ENCODE measurements at regions not wholly inside any gene's neighbourhood (a gene's known extent, or its start where the extent isn't known, plus 50 kb on each side); places are given as distances from the start of the nearest gene placed in this dataset.
"Not testable (repeated sequence)": the region's sequence is repeated elsewhere in the genome, so short reads cannot be mapped to it uniquely, and the experiment has no call there.

GRCh38 chr1:157311730-157312081 is 173.5 kb upstream of the ETV3 start:
- H3K4me3 ChIP-seq (ENCODE audit: control insufficient read depth in 1 of 7, extremely low read depth in 1 of 7, insufficient read depth in 4 of 7, low read depth in 2 of 7, low read length in 6 of 7) = no peak overlapping the region
- WGBS (ENCODE audit: insufficient coverage) = 52% methylated on average over 5 of the region's 5 CpGs
- H3K36me3 ChIP-seq (ENCODE audit: control insufficient read depth in 4 of 4, insufficient read depth in 4 of 4, low read length in 3 of 4) = no peaks in the 10 kb centered on the region
- ChIA-PET CTCF (interaction anchor here (0.9 to 1.9 kb wide), 9 partner anchors 15 to 198 kb away, joined by 3 to 8 read pairs (median 3); no protein-coding TSS in a partner anchor), POLR2A (no interaction called here)
- peaks cover 0 to 12% (median 6%) of the 10 kb centered on the region in 4 experiments for H3K4me1 ChIP-seq (ENCODE audit: control extremely low read depth in 1 of 4, control insufficient read depth in 4 of 4, insufficient read depth in 4 of 4, low read length in 3 of 4)
- peaks cover 0 to 6% (median 0%) of the 10 kb centered on the region in 5 experiments for H3K27me3 ChIP-seq (replicated peaks in 2 of 5; ENCODE audit: control insufficient read depth in 4 of 5, insufficient read depth in 5 of 5, low read length in 4 of 5)
- H3K27ac ChIP-seq (ENCODE audit: insufficient read depth in 1 of 2, low read depth in 1 of 2, low read length in 2 of 2, poor library complexity in 1 of 2, severe bottlenecking in 2 of 2) = peak overlapping the region in 1 of 2 experiments; percentile 17
- H3K9me3 ChIP-seq (ENCODE audit: control extremely low read depth in 1 of 5, control insufficient read depth in 4 of 5, insufficient read depth in 2 of 5, low read depth in 1 of 5, low read length in 4 of 5) = peaks cover 0 to 8% (median 0%) of the 10 kb centered on the region in 5 experiments
- peak in 2 of 3 donors; percentile 17 to 48 for DNase-seq

GRCh38 chr1:157310805-157311729 is 172.9 kb upstream of the ETV3 start:
- CTCF ChIA-PET = interaction anchor here (0.9 to 1.9 kb wide), 10 partner anchors 15 to 199 kb away, joined by 3 to 8 read pairs (median 3); no protein-coding TSS in a partner anchor
- H3K36me3 ChIP-seq (ENCODE audit: control insufficient read depth in 4 of 4, insufficient read depth in 4 of 4, low read length in 3 of 4); H3K27ac ChIP-seq (ENCODE audit: insufficient read depth in 1 of 2, low read depth in 1 of 2, low read length in 2 of 2, poor library complexity in 1 of 2, severe bottlenecking in 2 of 2); H3K9me3 ChIP-seq (ENCODE audit: control extremely low read depth in 1 of 5, control insufficient read depth in 4 of 5, insufficient read depth in 2 of 5, low read depth in 1 of 5, low read length in 4 of 5); H3K4me3 ChIP-seq (ENCODE audit: control insufficient read depth in 1 of 7, extremely low read depth in 1 of 7, insufficient read depth in 4 of 7, low read depth in 2 of 7, low read length in 6 of 7); POLR2A ChIA-PET; H3K27me3 ChIP-seq (replicated peaks in 2 of 5; ENCODE audit: control insufficient read depth in 4 of 5, insufficient read depth in 5 of 5, low read length in 4 of 5): not testable (repeated sequence)
- peaks cover 0 to 12% (median 6%) of the 10 kb centered on the region in 4 experiments for H3K4me1 ChIP-seq (ENCODE audit: control extremely low read depth in 1 of 4, control insufficient read depth in 4 of 4, insufficient read depth in 4 of 4, low read length in 3 of 4)
- peak; percentile 70 to 84 (median 73) for DNase-seq
- WGBS (ENCODE audit: insufficient coverage) = 56% methylated on average over 5 of the region's 6 CpGs

DNA sequence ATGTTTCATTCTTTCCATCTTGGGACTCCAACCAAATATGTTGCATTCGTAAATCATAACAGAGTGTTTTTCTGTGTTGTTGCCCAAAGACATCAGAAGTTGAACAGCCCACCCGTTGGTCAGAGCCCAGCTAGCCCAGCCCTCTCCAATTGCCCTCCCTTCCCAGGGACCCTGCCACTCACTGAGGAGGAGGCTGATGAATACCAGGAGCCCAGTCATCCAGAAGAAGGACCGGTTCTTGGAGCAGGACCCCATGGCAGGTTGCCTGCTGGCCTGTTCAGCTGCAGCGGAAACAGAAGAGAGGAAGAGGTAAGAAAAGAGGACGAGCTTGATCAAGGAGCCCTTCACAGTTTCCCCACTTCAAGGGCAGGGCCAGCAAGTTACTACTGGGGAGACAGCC is 172.2 kb upstream of the ETV3 start:
- Histone ChIP-seq H3K27me3 (replicated peaks in 2 of 5; ENCODE audit: control insufficient read depth in 4 of 5, insufficient read depth in 5 of 5, low read length in 4 of 5) (peaks cover 0 to 6% (median 0%) of the 10 kb centered on the region in 5 experiments), H3K36me3 (ENCODE audit: control insufficient read depth in 4 of 4, insufficient read depth in 4 of 4, low read length in 3 of 4) (no peaks in the 10 kb centered on the region), H3K27ac (ENCODE audit: insufficient read depth in 1 of 2, low read depth in 1 of 2, low read length in 2 of 2, poor library complexity in 1 of 2, severe bottlenecking in 2 of 2) (no peak overlapping the region), H3K4me3 (ENCODE audit: control insufficient read depth in 1 of 7, extremely low read depth in 1 of 7, insufficient read depth in 4 of 7, low read depth in 2 of 7, low read length in 6 of 7) (no peak overlapping the region), H3K9me3 (ENCODE audit: control extremely low read depth in 1 of 5, control insufficient read depth in 4 of 5, insufficient read depth in 2 of 5, low read depth in 1 of 5, low read length in 4 of 5) (peaks cover 0 to 3% (median 0%) of the 10 kb centered on the region in 5 experiments), H3K4me1 (ENCODE audit: control extremely low read depth in 1 of 4, control insufficient read depth in 4 of 4, insufficient read depth in 4 of 4, low read length in 3 of 4) (peaks cover 0 to 12% (median 6%) of the 10 kb centered on the region in 4 experiments)
- CTCF ChIA-PET = interaction anchor here (1.1 to 1.9 kb wide), 4 partner anchors 20 to 195 kb away, joined by 3 to 8 read pairs (median 6); no protein-coding TSS in a partner anchor
- POLR2A ChIA-PET = no interaction called here
- 90% methylated on average over 4 of the region's 5 CpGs for WGBS (ENCODE audit: insufficient coverage)
- no peak for DNase-seq

DNA sequence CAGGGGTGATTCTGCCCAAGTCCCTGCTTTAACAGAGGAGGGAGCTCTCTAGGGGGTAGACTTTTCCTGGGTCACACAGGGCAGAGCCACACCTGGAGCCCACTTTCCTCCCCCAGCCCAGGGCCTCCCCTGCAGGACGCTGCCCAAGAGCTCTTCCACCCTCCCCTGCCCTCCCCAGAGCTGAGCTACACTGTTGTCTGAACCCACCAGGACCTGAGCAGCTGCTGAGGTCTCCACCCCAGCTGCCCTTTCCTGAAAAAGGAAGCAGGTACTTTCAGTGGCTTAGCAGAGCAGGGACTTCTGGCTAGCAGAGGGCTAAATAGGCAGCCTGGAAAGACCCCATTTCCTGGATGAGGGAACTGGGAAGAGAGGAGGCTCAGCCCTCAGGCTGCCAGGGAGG is 169.3 kb upstream of the ETV3 start:
- Histone ChIP-seq H3K36me3 (ENCODE audit: control insufficient read depth in 4 of 4, insufficient read depth in 4 of 4, low read length in 3 of 4) (no peaks in the 10 kb centered on the region), H3K27me3 (replicated peaks in 2 of 5; ENCODE audit: control insufficient read depth in 4 of 5, insufficient read depth in 5 of 5, low read length in 4 of 5) (peaks cover 0 to 6% (median 0%) of the 10 kb centered on the region in 5 experiments), H3K4me3 (ENCODE audit: control insufficient read depth in 1 of 7, extremely low read depth in 1 of 7, insufficient read depth in 4 of 7, low read depth in 2 of 7, low read length in 6 of 7) (no peak overlapping the region), H3K27ac (ENCODE audit: insufficient read depth in 1 of 2, low read depth in 1 of 2, low read length in 2 of 2, poor library complexity in 1 of 2, severe bottlenecking in 2 of 2) (no peak overlapping the region), H3K4me1 (ENCODE audit: control extremely low read depth in 1 of 4, control insufficient read depth in 4 of 4, insufficient read depth in 4 of 4, low read length in 3 of 4) (peaks cover 0 to 12% (median 6%) of the 10 kb centered on the region in 4 experiments), H3K9me3 (ENCODE audit: control extremely low read depth in 1 of 5, control insufficient read depth in 4 of 5, insufficient read depth in 2 of 5, low read depth in 1 of 5, low read length in 4 of 5) (no peaks in the 10 kb centered on the region)
- ChIA-PET POLR2A (interaction anchor here (0.5 to 0.6 kb wide), 2 partner anchors 79 to 247 kb away, joined by 3 read pairs; no protein-coding TSS in a partner anchor), CTCF (interaction anchor here (0.6 to 1.4 kb wide), 4 partner anchors 20 to 195 kb away, joined by 3 to 4 read pairs (median 3); no protein-coding TSS in a partner anchor)
- no peak for DNase-seq
- WGBS (ENCODE audit: insufficient coverage) = no CpG with 5 or more reads among the region's 1 CpG

DNA sequence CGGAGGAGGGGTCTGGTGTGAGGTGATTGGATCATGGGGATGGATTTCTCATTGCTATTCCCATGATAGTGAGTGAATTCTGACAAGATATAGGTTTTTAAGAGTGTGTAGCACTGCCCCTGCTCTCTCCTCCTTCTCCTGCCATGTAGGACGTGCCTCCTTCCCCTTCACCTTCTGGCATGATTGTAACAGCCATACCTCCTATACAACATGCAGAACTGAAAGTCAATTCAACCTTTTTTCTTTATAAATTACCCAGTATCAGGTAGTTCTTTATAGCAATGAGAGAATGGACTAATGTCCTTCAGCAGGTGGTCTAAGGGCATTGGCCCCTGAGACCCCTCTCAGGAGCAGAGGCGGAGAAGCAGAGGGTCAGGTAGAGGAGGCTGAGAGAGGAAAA is 168.7 kb upstream of the ETV3 start:
- peaks cover 0 to 6% (median 0%) of the 10 kb centered on the region in 5 experiments for H3K27me3 ChIP-seq (replicated peaks in 2 of 5; ENCODE audit: control insufficient read depth in 4 of 5, insufficient read depth in 5 of 5, low read length in 4 of 5)
- peaks cover 0 to 6% (median 4%) of the 10 kb centered on the region in 4 experiments for H3K4me1 ChIP-seq (ENCODE audit: control extremely low read depth in 1 of 4, control insufficient read depth in 4 of 4, insufficient read depth in 4 of 4, low read length in 3 of 4)
- ChIA-PET POLR2A (interaction anchor here (0.5 to 0.6 kb wide), 2 partner anchors 79 to 387 kb away, joined by 3 to 5 read pairs; no protein-coding TSS in a partner anchor), CTCF (interaction anchor here (0.6 to 1.4 kb wide), 4 partner anchors 20 to 196 kb away, joined by 3 to 4 read pairs (median 3); no protein-coding TSS in a partner anchor)
- H3K4me3 ChIP-seq (ENCODE audit: control insufficient read depth in 1 of 7, extremely low read depth in 1 of 7, insufficient read depth in 4 of 7, low read depth in 2 of 7, low read length in 6 of 7) = no peak overlapping the region
- no peak overlapping the region for H3K27ac ChIP-seq (ENCODE audit: insufficient read depth in 1 of 2, low read depth in 1 of 2, low read length in 2 of 2, poor library complexity in 1 of 2, severe bottlenecking in 2 of 2)
- no peaks in the 10 kb centered on the region for H3K9me3 ChIP-seq (ENCODE audit: control extremely low read depth in 1 of 5, control insufficient read depth in 4 of 5, insufficient read depth in 2 of 5, low read depth in 1 of 5, low read length in 4 of 5)
- H3K36me3 ChIP-seq (ENCODE audit: control insufficient read depth in 4 of 4, insufficient read depth in 4 of 4, low read length in 3 of 4) = no peaks in the 10 kb centered on the region
- 88% methylated on average over 1 of the region's 3 CpGs for WGBS (ENCODE audit: insufficient coverage)
- no peak for DNase-seq

GRCh38 chr1:157304271-157304670 is 166.1 kb upstream of the ETV3 start:
- no peak overlapping the region for H3K27ac ChIP-seq (ENCODE audit: insufficient read depth in 1 of 2, low read depth in 1 of 2, low read length in 2 of 2, poor library complexity in 1 of 2, severe bottlenecking in 2 of 2)
- no peaks in the 10 kb centered on the region for H3K36me3 ChIP-seq (ENCODE audit: control insufficient read depth in 4 of 4, insufficient read depth in 4 of 4, low read length in 3 of 4)
- H3K4me1 ChIP-seq (ENCODE audit: control extremely low read depth in 1 of 4, control insufficient read depth in 4 of 4, insufficient read depth in 4 of 4, low read length in 3 of 4) = no peaks in the 10 kb centered on the region
- peaks cover 0 to 2% (median 0%) of the 10 kb centered on the region in 5 experiments for H3K27me3 ChIP-seq (replicated peaks in 2 of 5; ENCODE audit: control insufficient read depth in 4 of 5, insufficient read depth in 5 of 5, low read length in 4 of 5)
- CTCF ChIA-PET = no interaction called here
- H3K4me3 ChIP-seq (ENCODE audit: control insufficient read depth in 1 of 7, extremely low read depth in 1 of 7, insufficient read depth in 4 of 7, low read depth in 2 of 7, low read length in 6 of 7) = no peak overlapping the region
- WGBS (ENCODE audit: insufficient coverage) = 100% methylated on average over 1 of the region's 1 CpG
- H3K9me3 ChIP-seq (ENCODE audit: control extremely low read depth in 1 of 5, control insufficient read depth in 4 of 5, insufficient read depth in 2 of 5, low read depth in 1 of 5, low read length in 4 of 5) = no peaks in the 10 kb centered on the region
- POLR2A ChIA-PET = no interaction called here
- no peak for DNase-seq

- Histone ChIP-seq H3K9me3 (ENCODE audit: control extremely low read depth in 1 of 5, control insufficient read depth in 4 of 5, insufficient read depth in 2 of 5, low read depth in 1 of 5, low read length in 4 of 5) (no peaks in the 10 kb centered on the region), H3K4me1 (ENCODE audit: control extremely low read depth in 1 of 4, control insufficient read depth in 4 of 4, insufficient read depth in 4 of 4, low read length in 3 of 4) (no peaks in the 10 kb centered on the region), H3K27ac (ENCODE audit: insufficient read depth in 1 of 2, low read depth in 1 of 2, low read length in 2 of 2, poor library complexity in 1 of 2, severe bottlenecking in 2 of 2) (no peak overlapping the region), H3K27me3 (replicated peaks in 2 of 5; ENCODE audit: control insufficient read depth in 4 of 5, insufficient read depth in 5 of 5, low read length in 4 of 5) (peaks cover 0 to 2% (median 0%) of the 10 kb centered on the region in 5 experiments), H3K36me3 (ENCODE audit: control insufficient read depth in 4 of 4, insufficient read depth in 4 of 4, low read length in 3 of 4) (no peaks in the 10 kb centered on the region), H3K4me3 (ENCODE audit: control insufficient read depth in 1 of 7, extremely low read depth in 1 of 7, insufficient read depth in 4 of 7, low read depth in 2 of 7, low read length in 6 of 7) (no peak overlapping the region)
- POLR2A ChIA-PET = no interaction called here
- no peak for DNase-seq
- 91% methylated on average over 4 of the region's 4 CpGs for WGBS (ENCODE audit: insufficient coverage)
- CTCF ChIA-PET = no interaction called here
These were observed 164.5 kb upstream of the ETV3 start for GRCh38 chr1:157302724-157303123.

Measured in common myeloid progenitor, CD34-positive (primary cell).